Ascending aorta (tissue), 2 donors: ENCODE measurements at regions not wholly inside any gene's neighbourhood (a gene's known extent, or its start where the extent isn't known, plus 50 kb on each side); places are given as distances from the start of the nearest gene placed in this dataset.

ENCODE experiments used
- DNase-seq, 2 donors: peaks; one replicate each; pipeline ENCODE4 v3.0.0-alpha.2; 2019; ENCODE audit warnings: low spot score in 2 of 2
- H3K27ac ChIP-seq, 2 donors: fragments of 200-600 bp; sonication (generic); one replicate each; pipeline ENCODE4 v1.5.1; 2016 to 2017; ENCODE audit warnings: mild to moderate bottlenecking in 1 of 2
- H3K27me3 ChIP-seq: fragments of 200-600 bp; sonication (generic); one replicate; pipeline ENCODE4 v1.5.1; 2017
- H3K36me3 ChIP-seq, 2 donors: fragments of 200-600 bp; sonication (generic); one replicate each; pipeline ENCODE4 v1.5.1; 2016
- H3K4me1 ChIP-seq, 2 donors: fragments of 200-600 bp; sonication (generic); one replicate each; pipeline ENCODE4 v1.5.1; 2016 to 2017; ENCODE audit warnings: mild to moderate bottlenecking in 1 of 2
- H3K4me3 ChIP-seq, 2 donors: fragments of 200-600 bp; sonication (generic); one replicate each; pipeline ENCODE4 v1.5.1; 2016 to 2017; ENCODE audit warnings: mild to moderate bottlenecking in 1 of 2
- H3K9me3 ChIP-seq, 2 donors: fragments of 200-600 bp; sonication (generic); one replicate each; pipeline ENCODE4 v1.5.1; 2016
- CTCF ChIP-seq, 3 experiments: fragments of 200-600 bp in 2 of 3; fragments of 450-650 bp in 1 of 3; sonication (generic) in 2 of 3; IDR thresholded peaks; one replicate each; pipeline ENCODE4 v1.5.1; 2016 to 2019; ENCODE audit warnings: antibody characterized with exemption in 3 of 3, mild to moderate bottlenecking in 1 of 3, moderate library complexity in 1 of 3
- intact Hi-C: fragments of 100-400 bp; cut with DNase I; formaldehyde crosslinking; loops from one replicate; pipeline ENCODE4 v1.15.1; 2023

GRCh38 chr3:17985658-17986347 is 243.4 kb upstream of the TBC1D5 start:
- intact Hi-C loops: no loop called here
- no peak for TF ChIP-seq CTCF (IDR thresholded peaks at IDR 0.05)

GRCh38 chr3:17983106-17983505 is 240.7 kb upstream of the TBC1D5 start:
- H3K27me3 ChIP-seq: no peaks in the 10 kb centered on the region
- no peaks in the 10 kb centered on the region for H3K9me3 ChIP-seq
- DNase-seq: no peak
- no peaks in the 10 kb centered on the region for H3K36me3 ChIP-seq
- no peak overlapping the region for H3K27ac ChIP-seq
- intact Hi-C loops: no loop called here
- H3K4me1 ChIP-seq: no peaks in the 10 kb centered on the region
- no peak for TF ChIP-seq CTCF (IDR thresholded peaks at IDR 0.05)
- no peak overlapping the region for H3K4me3 ChIP-seq

More at GRCh38 chr3:17985658-17986347, 243.4 kb upstream of the TBC1D5 start:
- Histone ChIP-seq H3K9me3 (no peaks in the 10 kb centered on the region), H3K36me3 (no peaks in the 10 kb centered on the region), H3K27me3 (no peaks in the 10 kb centered on the region), H3K4me1 (no peaks in the 10 kb centered on the region), H3K4me3 (no peak overlapping the region), H3K27ac (no peak overlapping the region)
- no peak for DNase-seq

GRCh38 chr3:17982211-17982880 is 239.9 kb upstream of the TBC1D5 start:
- TF ChIP-seq CTCF (IDR thresholded peaks at IDR 0.05): no peak
- no peaks in the 10 kb centered on the region for H3K9me3 ChIP-seq
- intact Hi-C loops: no loop called here
- no peaks in the 10 kb centered on the region for H3K27me3 ChIP-seq
- H3K4me1 ChIP-seq: no peaks in the 10 kb centered on the region
- H3K36me3 ChIP-seq: no peaks in the 10 kb centered on the region
- DNase-seq: no peak
- no peak overlapping the region for H3K4me3 ChIP-seq
- H3K27ac ChIP-seq: no peak overlapping the region

GRCh38 chr3:17980863-17981262 is 238.4 kb upstream of the TBC1D5 start:
- no peaks in the 10 kb centered on the region for H3K4me1 ChIP-seq
- no peak overlapping the region for H3K4me3 ChIP-seq
- no peak for DNase-seq
- intact Hi-C loops: no loop called here
- no peaks in the 10 kb centered on the region for H3K36me3 ChIP-seq
- no peaks in the 10 kb centered on the region for H3K27me3 ChIP-seq
- no peak for TF ChIP-seq CTCF (IDR thresholded peaks at IDR 0.05)
- no peaks in the 10 kb centered on the region for H3K9me3 ChIP-seq
- H3K27ac ChIP-seq: no peak overlapping the region

- H3K4me3 ChIP-seq: no peak overlapping the region
- H3K9me3 ChIP-seq: no peaks in the 10 kb centered on the region
- H3K36me3 ChIP-seq: no peaks in the 10 kb centered on the region
- H3K27ac ChIP-seq: no peak overlapping the region
- H3K4me1 ChIP-seq: no peaks in the 10 kb centered on the region
- H3K27me3 ChIP-seq: no peaks in the 10 kb centered on the region
- no peak for DNase-seq
- TF ChIP-seq CTCF (IDR thresholded peaks at IDR 0.05): no peak
- intact Hi-C loops: no loop called here
Measured at GRCh38 chr3:17979911-17980310, 237.5 kb upstream of the TBC1D5 start.
